HG03432 (cell line): ENCODE measurements at regions not wholly inside any gene's neighbourhood (a gene's known extent, or its start where the extent isn't known, plus 50 kb on each side); places are given as distances from the start of the nearest gene placed in this dataset.

Experiments
- ATAC-seq: cut with Tn5 transposase; IDR thresholded peaks from one replicate; pipeline ENCODE4 v1.9.1; 2021; ENCODE audit warnings: mild to moderate bottlenecking, moderate library complexity; ENCODE audit not compliant: unreplicated experiment

GRCh38 chr4:123966990-123967769 is 570.6 kb downstream of the SPRY1 start:
- ATAC-seq: no peak

DNA sequence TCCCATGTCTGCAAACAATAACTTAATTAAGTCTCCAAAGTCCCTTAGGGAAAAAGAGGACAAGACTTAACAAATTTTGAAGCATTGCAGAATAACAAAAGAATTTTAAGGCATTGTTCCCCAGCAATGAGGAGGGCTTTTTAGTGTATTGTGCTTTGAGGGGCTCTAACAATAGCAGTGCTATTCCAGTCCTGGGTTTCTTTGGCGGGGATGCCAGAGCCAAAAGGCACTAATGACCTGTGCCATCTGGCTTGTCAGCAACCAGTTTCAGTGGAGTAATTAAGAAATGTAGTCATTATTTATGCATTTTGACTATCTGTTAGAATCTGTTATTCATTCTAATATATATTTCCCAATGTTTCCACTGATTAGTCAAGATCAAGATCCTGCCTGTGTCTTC is 575.4 kb downstream of the SPRY1 start:
- no peak for ATAC-seq

DNA sequence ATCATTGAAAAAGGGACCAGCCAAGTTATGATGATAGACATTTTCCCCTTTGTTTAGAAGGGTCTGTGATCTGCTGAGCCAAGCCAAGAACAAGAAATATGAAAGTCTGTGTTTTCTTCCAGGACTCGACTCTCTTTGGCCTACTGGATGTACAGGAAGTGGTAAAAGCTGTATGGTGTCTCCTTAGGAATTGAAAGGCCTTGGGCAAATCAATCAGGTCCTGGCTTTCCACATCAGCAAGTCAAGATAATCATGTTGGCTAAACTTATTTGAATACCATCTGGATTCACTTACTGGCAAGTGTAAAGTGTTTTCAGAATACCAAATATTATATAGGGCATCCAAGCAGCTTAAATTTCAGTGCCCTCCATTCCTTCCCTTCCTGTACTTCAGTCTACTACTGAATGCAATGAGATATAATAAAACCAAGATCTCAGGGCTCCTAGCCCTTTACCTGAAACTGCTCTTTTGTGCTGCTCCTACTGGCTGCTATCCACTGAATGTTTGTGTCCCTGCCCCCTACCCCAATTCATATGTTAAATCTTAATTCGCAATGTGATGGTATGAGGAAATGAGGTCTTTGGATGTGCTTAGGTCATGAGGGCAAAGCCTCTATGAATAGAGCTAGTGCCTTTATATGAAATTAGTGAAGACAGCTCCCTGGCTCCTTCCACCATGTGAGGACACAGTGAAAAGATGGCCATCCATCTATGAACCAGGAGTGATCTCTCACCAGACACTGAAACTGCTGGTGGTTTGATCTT is 578.0 kb downstream of the SPRY1 start:
- no peak for ATAC-seq

DNA sequence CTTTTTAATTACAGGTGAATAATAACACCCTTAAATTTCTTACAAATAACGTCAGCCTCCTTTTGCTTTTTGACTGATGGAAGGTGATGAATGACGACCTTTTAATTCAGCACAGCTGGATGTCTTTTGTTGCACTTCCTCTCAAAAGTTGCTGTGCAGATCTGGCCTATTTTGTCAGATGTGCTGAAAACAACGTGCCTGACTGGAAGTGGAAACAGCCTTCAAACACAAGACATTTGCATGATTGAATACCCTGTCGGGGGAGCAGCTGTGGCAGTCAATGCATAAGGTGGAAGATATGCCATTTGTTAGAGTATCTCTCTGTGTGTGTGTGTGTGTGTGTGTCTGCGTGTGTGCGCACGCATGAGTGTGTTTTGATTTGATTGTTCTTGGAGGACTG is 579.7 kb downstream of the SPRY1 start:
- no peak for ATAC-seq

- no peak for ATAC-seq
These were observed 580.2 kb downstream of the SPRY1 start for GRCh38 chr4:123976819-123977218.

GRCh38 chr4:123977641-123978081 is 581.1 kb downstream of the SPRY1 start:
- no peak for ATAC-seq

DNA sequence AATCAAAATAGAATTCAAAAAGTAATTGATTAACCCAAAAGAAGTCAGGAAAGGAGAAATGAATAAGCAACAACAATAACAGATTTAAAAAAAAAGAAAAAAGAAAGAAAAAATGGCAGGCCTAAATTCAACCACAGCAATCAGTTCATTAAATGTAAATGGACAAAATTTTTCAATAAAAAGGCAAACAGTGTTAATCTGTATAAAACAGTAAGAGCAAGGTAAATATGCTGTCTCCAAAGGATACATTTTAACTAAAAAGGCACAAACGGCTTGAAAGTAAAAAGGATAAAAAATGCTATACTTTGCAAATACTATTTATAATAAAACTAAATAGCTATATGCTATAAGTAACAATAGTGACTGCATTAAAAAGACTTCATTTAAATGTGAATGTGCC is 582.0 kb downstream of the SPRY1 start:
- no peak for ATAC-seq

DNA sequence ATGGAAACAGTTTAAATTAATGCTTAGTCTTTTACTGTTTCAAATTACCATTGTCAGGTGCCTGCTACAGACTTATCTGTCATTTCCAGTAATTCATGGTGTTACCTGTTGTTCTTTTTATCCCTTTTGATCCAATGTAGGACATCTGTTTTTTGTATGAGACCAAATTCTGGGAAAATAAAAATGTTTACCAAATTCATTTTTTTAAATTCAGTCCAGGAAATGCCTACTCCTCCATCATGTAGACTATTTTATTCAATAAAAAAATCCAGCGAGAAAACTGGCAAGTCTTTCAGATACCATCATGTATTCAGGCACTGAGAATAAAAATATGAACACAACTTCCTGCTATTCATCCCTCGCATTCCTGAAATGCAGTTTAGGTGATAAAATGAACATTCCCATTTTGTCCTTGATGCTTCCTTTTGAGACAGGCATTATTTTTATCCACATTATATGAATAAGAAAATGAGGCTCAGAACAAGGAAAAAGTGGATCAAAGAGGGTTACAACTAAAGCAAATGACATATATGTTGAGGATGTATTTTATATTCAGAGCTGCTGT is 584.2 kb downstream of the SPRY1 start:
- no peak for ATAC-seq

- ATAC-seq: no peak
These were observed 588.3 kb downstream of the SPRY1 start for GRCh38 chr4:123984886-123985285.

DNA sequence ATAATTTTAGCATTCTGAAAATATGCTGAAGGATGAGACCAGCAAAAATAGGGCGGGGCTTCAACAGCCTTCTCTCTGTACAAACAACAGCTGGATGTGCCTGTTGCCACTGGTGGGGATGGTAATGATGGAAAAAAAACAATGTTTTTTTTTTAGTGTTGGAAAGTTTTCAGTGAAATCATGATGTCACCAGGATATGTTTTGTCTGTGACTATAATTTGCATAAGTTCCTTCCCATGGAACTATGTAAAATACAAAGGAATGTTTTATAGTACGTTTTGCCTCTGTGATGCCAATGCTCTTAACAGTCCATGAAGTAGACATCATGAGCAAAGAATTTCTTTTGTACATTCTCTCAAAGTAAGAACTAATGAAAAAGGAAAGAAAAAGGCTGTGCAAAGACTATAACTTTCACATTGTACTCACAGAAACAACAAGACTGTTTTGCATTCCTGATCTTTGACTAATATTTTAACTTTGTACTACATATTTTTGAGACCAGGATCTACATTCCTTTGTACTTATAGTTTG is 589.7 kb downstream of the SPRY1 start:
- ATAC-seq: no peak

DNA sequence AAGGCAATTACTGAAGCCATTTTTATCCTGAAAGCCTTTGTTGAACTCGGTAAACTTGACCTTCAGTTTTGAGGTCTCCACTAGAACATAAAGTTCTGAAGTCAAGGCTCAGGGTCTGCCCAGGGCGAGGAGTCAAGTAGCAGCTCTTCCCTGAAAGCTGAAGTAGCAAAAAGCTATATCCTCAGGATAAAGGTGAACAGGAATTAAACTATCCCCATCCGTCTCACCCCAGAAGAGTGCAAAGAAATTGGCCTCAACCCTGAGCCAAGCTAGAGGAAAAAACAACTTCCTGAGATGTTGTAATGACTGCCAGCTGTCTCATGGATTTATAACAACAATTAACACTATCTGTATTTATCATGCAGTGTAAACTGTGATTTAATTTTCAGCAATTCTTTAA is 590.8 kb downstream of the SPRY1 start:
- ATAC-seq: no peak

DNA sequence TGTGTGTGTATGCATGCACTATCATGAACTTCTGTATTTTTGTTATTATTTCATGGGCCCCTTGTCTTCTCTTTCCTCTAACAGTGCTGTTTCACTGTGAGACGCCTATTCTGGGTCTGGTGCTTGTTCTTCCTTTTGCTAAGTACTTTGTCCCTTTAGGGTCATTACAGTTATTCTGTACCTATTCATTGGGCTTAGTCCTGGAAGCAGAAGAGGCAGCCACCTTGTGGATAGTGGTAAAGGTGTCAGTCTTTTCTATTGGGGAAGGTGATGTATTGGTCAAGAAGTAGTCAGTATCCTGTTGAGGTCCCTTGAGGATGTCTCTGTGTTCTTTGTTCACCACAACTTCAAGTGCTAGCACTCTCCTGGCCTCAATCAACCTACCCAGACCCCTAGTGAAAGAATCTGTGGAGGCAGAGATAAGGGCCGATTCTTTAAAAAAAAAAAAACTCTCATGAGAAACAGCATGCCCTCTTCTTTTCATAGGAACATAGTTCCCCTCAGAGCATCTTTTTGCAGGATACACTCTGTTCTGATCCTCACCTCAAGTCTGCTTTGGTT is 593.8 kb downstream of the SPRY1 start:
- no peak for ATAC-seq

GRCh38 chr4:123994917-123995316 is 598.3 kb downstream of the SPRY1 start:
- ATAC-seq: no peak

DNA sequence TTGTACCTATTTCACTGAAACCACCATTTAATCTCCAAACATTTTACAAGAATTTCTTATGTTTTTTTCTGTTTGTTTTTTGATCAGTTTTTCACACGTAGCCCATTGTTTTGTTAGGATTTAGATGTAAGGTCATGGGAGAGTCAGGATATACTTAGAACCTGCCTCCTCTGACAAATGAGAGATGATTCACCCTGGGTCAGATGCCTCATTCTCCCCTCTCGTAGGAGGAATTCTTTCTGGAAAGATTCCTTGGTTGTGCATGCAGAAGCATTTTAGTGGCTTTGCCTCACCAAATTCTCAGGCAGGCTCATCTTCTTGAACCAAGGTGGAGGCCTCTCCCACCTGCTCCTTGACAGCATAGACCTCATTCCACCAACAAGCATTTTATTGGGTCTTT is 599.3 kb downstream of the SPRY1 start:
- ATAC-seq: no peak

DNA sequence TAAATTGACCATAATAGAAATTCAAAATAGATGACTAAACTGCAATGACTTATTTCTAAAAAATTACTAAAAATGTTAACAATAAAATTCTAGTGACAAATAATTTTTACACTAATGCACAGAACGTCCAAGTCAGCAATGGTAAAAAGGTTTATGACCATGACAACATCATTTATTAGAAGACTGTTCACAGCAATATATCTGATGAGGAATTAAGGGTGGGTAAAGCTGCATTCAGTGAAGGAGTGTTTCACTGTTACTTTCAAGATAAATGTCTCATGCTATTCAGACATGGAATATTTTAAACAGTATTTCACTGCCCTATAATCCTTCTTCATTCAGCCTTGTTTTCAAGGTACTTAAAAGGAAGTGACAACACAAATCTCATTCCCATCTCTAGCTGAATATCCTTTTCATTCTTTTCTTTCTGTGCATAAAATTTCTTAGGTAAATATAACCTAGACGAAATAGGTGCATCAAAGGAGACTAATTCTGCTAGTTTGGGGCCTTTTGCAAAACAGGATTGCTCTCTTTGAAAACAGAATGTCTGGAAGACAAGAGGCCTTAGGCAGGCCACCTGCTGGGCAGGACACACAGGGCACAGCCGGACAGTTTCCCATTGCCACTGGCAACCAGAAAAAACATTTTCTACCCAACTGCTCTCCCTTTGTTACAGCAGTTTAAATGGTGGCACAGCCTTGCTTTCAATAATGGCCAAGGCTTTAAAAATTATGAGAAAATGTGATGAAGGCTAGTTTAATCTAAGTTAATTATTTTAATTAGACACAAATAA is 600.3 kb downstream of the SPRY1 start:
- ATAC-seq: no peak

DNA sequence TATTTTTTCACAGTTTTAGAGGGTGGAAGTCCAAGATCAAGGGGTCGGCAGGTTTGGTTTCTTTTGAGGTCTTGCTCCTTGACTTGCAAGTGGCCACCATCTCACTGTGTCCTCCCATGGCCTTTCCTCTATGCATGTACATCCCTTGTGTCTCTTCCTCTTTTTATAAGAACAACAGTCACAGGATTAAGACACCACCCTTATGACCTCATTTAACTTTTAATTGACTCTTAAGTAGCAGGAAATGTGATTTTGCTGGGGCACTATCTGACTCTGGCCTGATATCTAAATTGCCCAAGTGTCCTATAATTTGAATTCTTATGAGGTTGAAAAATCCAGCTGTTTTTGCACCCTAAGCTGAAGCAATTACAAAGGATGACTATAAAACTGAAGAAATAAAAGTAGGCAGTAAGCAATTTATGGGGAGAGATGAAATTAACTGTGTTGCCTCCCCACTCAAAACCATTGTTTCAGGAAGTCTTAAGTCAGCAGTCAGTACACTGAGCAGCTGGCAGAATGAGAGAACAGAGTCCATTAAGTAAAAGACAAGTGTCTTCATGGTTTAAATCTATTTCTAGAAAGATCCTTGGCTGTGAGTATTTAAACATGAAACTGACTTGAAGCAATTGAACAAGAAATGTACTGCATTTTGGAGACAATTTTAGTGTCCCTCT is 601.3 kb downstream of the SPRY1 start:
- no peak for ATAC-seq

DNA sequence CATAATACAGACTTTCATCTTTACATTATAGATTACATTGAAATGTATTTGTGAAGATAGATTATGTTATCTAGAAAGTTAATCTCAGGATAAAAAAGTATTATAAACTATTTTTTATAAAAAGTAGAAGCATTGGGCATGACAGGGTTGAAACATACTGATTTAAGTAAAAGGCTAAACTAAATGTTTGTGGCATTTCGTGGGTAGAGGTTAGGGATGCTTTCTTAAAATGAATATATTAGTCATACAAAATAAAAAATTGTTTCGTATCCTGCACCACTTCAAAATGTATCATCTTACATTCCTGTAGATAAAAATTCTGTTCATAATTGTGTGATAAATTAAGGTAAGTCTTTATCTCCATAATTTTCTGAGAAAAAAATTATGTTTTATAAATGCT is 603.6 kb downstream of the SPRY1 start:
- ATAC-seq: no peak

- no peak for ATAC-seq
These were observed 619.2 kb downstream of the SPRY1 start for GRCh38 chr4:124015766-124016165.

- no peak for ATAC-seq
These were observed 620.7 kb downstream of the SPRY1 start for GRCh38 chr4:124017185-124017785.
